ENCODE measurements at regions not wholly inside any gene's neighbourhood (a gene's known extent, or its start where the extent isn't known, plus 50 kb on each side); places are given as distances from the start of the nearest gene placed in this dataset.

DNA sequence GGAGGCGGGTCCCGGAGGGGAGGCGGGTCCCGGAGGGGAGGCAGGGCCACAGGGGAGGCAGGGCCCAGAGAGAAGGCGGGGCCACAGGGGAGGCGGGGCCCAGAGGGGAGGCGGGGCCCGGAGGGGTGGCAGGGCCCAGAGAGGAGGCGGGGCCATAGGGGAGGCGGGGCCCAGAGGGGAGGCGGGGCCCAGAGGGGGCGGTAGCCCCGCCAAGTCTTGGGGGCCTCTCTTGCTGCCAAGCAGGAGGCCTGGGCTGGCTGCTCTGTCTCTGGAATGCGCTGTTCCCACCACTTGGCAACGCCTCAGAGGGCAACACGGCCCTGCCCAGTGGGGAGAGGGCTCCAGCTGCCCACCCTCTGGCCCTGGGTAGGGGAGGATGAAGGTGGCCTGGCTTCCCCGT, 80.5 kb downstream of the YTHDF1 start:
- TF ChIP-seq, protein P1, sequence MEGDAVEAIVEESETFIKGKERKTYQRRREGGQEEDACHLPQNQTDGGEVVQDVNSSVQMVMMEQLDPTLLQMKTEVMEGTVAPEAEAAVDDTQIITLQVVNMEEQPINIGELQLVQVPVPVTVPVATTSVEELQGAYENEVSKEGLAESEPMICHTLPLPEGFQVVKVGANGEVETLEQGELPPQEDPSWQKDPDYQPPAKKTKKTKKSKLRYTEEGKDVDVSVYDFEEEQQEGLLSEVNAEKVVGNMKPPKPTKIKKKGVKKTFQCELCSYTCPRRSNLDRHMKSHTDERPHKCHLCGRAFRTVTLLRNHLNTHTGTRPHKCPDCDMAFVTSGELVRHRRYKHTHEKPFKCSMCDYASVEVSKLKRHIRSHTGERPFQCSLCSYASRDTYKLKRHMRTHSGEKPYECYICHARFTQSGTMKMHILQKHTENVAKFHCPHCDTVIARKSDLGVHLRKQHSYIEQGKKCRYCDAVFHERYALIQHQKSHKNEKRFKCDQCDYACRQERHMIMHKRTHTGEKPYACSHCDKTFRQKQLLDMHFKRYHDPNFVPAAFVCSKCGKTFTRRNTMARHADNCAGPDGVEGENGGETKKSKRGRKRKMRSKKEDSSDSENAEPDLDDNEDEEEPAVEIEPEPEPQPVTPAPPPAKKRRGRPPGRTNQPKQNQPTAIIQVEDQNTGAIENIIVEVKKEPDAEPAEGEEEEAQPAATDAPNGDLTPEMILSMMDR (conservative IDR thresholded peaks at IDR 0.05 in 1 of 2, IDR thresholded peaks at IDR 0.05 in 1 of 2; ENCODE audit: extremely low read depth in 1 of 2, insufficient read depth in 1 of 2, low read depth in 1 of 2, low read length in 2 of 2): no peak
- no peak for TF ChIP-seq EZH2 (IDR thresholded peaks at IDR 0.05; ENCODE audit: borderline replicate concordance, low read length)
